ENCODE measurements at regions not wholly inside any gene's neighbourhood (a gene's known extent, or its start where the extent isn't known, plus 50 kb on each side); places are given as distances from the start of the nearest gene placed in this dataset.

- TF ChIP-seq EZH2phosphoT487 (IDR thresholded peaks at IDR 0.05; ENCODE audit: borderline replicate concordance, low read length) (no peak), CTCF (conservative IDR thresholded peaks at IDR 0.05; ENCODE audit: low read depth, low read length) (no peak), EZH2 (IDR thresholded peaks at IDR 0.05; ENCODE audit: low read length, unreplicated experiment) (no peak)
Measured at GRCh38 chr20:40279390-40279789, 409.6 kb downstream of the MAFB start.
